ENCODE measurements at regions not wholly inside any gene's neighbourhood (a gene's known extent, or its start where the extent isn't known, plus 50 kb on each side); places are given as distances from the start of the nearest gene placed in this dataset.
"Not testable (repeated sequence)": the region's sequence is repeated elsewhere in the genome, so short reads cannot be mapped to it uniquely, and the experiment has no call there.

- DNase-seq (ENCODE audit: low read depth in 2 of 2) = no peak
Observed at GRCh38 chr6:113187661-113188060, 669.5 kb upstream of the MARCKS start.

GRCh38 chr6:113188962-113189361 lies 668.2 kb upstream of the MARCKS start:
- DNase-seq (ENCODE audit: low read depth in 2 of 2) = no peak

- no peak for DNase-seq (ENCODE audit: low read depth in 2 of 2)
Observed at GRCh38 chr6:113190170-113190569, 667.0 kb upstream of the MARCKS start.

- no peak for DNase-seq (ENCODE audit: low read depth in 2 of 2)
Observed at GRCh38 chr6:113194090-113194489, 663.1 kb upstream of the MARCKS start.

GRCh38 chr6:113202852-113203714 lies 654.1 kb upstream of the MARCKS start:
- no peak for DNase-seq (ENCODE audit: low read depth in 2 of 2)

GRCh38 chr6:113203715-113204110 lies 653.4 kb upstream of the MARCKS start:
- no peak for DNase-seq (ENCODE audit: low read depth in 2 of 2)

GRCh38 chr6:113205553-113205952 lies 651.6 kb upstream of the MARCKS start:
- no peak for DNase-seq (ENCODE audit: low read depth in 2 of 2)

GRCh38 chr6:113208726-113209125 lies 648.4 kb upstream of the MARCKS start:
- no peak for DNase-seq (ENCODE audit: low read depth in 2 of 2)

GRCh38 chr6:113209315-113209714 lies 647.8 kb upstream of the MARCKS start:
- no peak for DNase-seq (ENCODE audit: low read depth in 2 of 2)

GRCh38 chr6:113211170-113211569 lies 646.0 kb upstream of the MARCKS start:
- DNase-seq (ENCODE audit: low read depth in 2 of 2) = no peak

- no peak for DNase-seq (ENCODE audit: low read depth in 2 of 2)
Observed at GRCh38 chr6:113219783-113220182, 637.4 kb upstream of the MARCKS start.

GRCh38 chr6:113220832-113221231 lies 636.3 kb upstream of the MARCKS start:
- no peak for DNase-seq (ENCODE audit: low read depth in 2 of 2)

GRCh38 chr6:113221850-113222249 lies 635.3 kb upstream of the MARCKS start:
- no peak for DNase-seq (ENCODE audit: low read depth in 2 of 2)

GRCh38 chr6:113246186-113246585 lies 611.0 kb upstream of the MARCKS start:
- no peak for DNase-seq (ENCODE audit: low read depth in 2 of 2)

- no peak for DNase-seq (ENCODE audit: low read depth in 2 of 2)
Observed at GRCh38 chr6:113248532-113248931, 608.6 kb upstream of the MARCKS start.

GRCh38 chr6:113254194-113254593 lies 603.0 kb upstream of the MARCKS start:
- not testable (repeated sequence) for DNase-seq (ENCODE audit: low read depth in 2 of 2)

- DNase-seq (ENCODE audit: low read depth in 2 of 2) = no peak
Observed at GRCh38 chr6:113258771-113259170, 598.4 kb upstream of the MARCKS start.

- no peak for DNase-seq (ENCODE audit: low read depth in 2 of 2)
Observed at GRCh38 chr6:113271437-113271836, 585.7 kb upstream of the MARCKS start.

GRCh38 chr6:113276601-113277000 lies 580.5 kb upstream of the MARCKS start:
- no peak for DNase-seq (ENCODE audit: low read depth in 2 of 2)

- DNase-seq (ENCODE audit: low read depth in 2 of 2) = no peak
Observed at GRCh38 chr6:113277111-113277510, 580.0 kb upstream of the MARCKS start.

GRCh38 chr6:113281014-113281413 lies 576.1 kb upstream of the MARCKS start:
- DNase-seq (ENCODE audit: low read depth in 2 of 2) = no peak

- DNase-seq (ENCODE audit: low read depth in 2 of 2) = no peak
Observed at GRCh38 chr6:113281431-113281830, 575.7 kb upstream of the MARCKS start.

- no peak for DNase-seq (ENCODE audit: low read depth in 2 of 2)
Observed at GRCh38 chr6:113287396-113287795, 569.7 kb upstream of the MARCKS start.

GRCh38 chr6:113288409-113288808 lies 568.7 kb upstream of the MARCKS start:
- no peak for DNase-seq (ENCODE audit: low read depth in 2 of 2)

Data from stimulated activated CD8-positive, alpha-beta memory T cell treated with anti-CD3 and anti-CD28 coated beads, Interleukin-15, amount 100 ng/mL, for 48 hours (primary cell).